GM21576 (cell line): ENCODE measurements at regions not wholly inside any gene's neighbourhood (a gene's known extent, or its start where the extent isn't known, plus 50 kb on each side); places are given as distances from the start of the nearest gene placed in this dataset.

Source experiments
- ATAC-seq: cut with Tn5 transposase; IDR thresholded peaks from one replicate; pipeline ENCODE4 v1.9.1; 2021; ENCODE audit warnings: mild to moderate bottlenecking, moderate library complexity; ENCODE audit not compliant: unreplicated experiment

DNA sequence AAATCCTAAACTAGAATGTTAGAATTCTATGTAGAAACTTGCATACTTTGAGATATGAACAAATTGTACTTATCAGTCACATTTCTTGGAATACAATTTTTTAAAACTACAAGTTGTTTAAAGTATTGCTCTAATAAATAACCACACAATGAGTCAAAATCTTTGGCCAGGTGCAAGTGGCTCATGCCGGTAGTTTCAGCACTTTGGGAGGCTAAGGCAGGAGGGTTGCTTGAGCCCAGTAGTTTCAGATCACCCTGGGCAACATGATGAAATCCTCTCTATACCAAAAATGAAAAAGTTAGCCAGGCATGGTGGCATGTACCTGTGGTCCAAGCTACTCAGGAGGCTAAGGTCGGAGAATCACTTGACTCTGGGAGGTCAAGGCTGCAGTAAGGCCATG lies 257.8 kb downstream of the COX7C start:
- no peak for ATAC-seq

DNA sequence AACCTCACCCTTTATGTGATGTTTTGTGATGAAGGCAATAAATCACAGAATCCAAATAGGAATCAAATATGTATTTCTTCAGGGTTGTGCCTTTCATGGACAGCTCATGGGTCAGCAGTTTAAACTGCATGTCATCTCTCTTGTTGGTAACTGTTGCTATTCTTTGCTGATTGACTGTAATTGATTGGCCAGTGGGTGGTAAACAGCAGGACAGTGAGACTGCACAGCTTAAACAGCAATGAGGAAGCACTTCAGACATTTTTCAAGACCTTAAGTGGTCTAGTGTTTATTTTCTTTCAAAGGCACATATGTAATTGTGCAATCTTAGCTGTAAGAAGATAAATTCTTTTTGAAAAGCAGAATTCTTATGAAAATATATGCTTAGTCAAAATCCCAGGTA lies 260.5 kb downstream of the COX7C start:
- no peak for ATAC-seq

DNA sequence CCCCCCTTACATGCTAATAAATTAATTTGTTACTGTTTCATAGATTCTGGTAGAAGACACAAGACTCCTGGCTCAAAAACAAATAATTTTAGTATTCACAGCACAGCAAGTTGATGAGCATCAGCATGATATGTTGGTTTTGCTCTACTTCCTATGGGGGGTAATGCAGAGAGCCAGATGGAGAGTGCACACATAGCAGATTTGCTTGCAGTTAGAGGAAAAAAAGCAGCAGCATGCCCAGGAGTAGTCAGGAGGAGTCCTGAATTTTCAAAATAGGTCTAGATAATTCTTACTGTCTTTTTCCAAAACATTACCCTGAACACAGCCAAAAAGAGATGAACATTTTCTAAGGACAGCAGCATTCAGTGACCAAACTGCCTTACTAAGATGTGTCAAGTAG lies 261.3 kb downstream of the COX7C start:
- no peak for ATAC-seq

DNA sequence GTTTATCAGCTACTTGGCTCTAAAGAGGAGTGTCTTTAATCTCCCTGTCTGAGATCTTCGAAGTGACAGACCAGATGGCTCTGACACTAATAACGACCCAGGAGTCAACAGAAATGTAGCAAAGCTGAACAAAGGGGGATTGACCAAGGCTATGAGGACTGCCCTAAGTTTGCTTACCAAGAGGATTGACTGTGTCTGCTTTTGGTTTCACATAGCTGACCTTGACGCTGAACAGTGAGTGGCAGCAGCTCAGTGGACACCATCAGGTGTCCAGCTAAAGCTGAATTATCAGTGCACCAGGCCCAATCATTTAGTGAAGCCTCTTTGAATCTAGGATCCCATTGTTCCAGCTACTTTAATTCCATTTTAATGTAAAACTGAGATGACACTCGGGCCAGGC lies 262.6 kb downstream of the COX7C start:
- no peak for ATAC-seq

DNA sequence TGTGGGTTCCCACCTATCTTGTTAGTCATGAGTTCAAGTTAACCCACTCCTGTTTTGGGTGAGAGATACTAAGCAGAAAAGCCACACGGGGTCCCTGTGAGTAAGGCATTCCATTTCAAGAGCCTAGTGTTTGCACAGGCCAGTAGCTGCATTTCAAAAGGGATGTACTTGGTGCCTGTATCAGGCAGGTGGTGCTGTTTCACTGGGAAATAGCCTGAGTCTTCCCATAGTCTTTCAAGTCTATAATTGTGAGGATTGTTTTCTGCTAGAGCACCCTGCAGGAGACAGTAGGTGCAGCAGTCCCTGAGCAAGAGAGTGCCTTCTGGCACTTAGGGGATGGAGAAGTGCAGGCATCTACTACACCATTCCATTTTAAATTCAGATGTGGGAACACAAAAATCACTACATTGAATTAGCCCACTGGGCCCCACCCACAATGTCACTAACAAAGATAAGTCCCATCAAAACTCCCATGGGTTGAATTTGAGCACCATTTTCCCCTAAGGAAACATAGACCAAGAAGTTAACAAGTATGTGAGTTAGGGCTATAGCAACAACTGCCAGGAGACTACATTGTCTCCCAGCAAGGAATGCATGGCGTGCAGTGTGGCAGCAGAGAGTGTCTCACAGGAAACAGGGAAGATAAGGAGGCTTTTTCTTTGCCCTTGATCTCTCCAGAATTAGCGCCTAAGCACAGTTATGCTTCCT lies 263.2 kb downstream of the COX7C start:
- ATAC-seq: peak; percentile 97

DNA sequence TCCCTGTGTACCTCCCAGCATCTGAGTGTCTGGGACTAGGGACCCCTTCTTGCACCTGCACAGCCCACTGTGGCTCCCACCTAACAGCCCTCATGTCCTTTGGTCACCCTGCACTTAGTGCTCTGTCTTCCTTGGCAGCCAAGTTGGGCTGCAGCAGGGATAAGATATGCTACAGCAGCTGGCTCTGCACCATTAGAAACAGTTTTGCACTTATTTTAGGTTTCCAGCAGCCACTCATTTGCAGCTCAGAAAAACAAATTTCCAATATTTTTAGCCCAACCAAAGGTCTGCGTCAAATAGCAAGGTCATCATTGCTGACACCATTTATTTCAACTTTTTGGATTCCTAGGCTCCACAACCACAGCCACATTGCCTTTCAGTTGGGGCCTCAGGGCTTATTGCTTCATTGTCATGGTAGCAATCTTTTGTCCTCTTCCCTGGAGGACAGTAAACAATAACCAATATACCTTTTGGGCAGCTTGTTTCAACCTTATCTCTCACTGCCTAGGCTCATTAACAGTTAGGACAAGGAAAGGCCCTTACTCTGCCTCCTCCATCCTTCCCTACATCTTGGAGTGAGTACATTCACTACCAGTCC lies 263.9 kb downstream of the COX7C start:
- ATAC-seq: no peak

DNA sequence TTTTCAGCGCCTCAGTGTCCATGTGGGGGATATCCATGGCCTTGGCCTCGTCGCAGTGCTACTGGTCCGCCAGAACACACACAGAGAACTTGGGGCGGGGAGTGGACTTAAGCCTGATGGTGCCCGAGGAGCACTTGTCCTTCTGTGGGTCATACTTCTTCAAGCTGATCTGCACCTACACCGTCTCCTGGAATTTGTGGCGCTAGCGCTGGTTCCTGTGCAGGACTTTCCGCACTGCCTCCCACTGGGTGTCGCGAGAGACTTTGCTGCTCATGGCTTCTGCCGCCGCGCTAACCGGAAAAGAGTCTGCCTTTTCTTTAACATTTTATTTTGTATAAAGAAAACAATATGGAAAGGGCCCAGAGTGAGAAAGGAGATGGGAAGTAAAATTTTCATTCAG lies 266.9 kb downstream of the COX7C start:
- no peak for ATAC-seq

DNA sequence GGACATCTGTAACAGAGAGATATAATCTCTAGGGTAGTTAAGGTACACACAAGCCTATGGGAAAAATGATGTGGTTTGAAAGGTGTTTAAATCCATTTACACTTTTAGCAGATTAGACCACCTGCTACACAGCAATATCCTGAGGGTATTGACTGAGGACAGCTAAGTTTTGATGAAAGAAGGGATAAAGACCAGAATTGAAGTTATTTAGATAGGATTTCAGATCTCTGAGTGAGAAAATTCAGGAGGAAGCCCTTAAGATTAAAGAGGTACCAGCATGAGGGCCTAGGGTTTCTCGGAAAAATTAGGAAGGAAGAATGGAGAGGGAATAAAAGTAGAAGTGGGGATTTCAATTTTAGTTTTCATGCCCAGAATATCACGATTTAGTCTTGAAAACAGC lies 267.3 kb downstream of the COX7C start:
- no peak for ATAC-seq

DNA sequence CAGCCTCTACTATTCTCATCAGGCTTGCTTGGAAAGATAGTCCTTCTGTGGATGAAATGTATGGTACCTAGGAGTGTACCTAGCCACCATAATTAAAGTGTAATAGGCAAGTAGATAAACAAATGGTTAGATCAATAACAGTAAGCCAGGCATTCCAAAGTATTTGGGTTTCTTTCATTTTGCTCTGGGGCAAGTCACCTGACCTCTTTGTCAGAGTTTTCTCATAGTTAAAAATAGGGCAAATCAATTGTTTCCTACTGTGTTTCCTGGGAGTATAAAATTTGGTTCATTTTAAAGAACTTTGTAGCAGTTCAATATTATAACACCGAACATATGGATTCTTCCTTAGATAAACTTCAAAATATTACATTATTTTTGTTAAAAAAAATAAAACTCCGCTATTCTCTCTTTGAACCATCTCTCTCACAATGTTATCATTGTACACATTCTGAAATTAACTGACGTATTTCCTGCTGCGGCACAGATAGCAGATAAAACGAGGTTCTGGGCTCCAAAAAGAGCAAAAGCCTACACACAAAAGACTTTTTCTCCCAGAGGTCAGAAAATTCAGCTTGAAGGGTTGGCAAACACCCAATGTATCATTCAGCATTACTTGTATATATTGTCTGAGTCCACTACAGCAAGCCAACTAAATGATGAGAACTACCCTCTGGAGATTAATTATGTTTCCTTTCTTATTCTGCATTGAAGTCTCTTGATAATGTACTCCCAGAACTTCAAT lies 267.9 kb downstream of the COX7C start:
- no peak for ATAC-seq

DNA sequence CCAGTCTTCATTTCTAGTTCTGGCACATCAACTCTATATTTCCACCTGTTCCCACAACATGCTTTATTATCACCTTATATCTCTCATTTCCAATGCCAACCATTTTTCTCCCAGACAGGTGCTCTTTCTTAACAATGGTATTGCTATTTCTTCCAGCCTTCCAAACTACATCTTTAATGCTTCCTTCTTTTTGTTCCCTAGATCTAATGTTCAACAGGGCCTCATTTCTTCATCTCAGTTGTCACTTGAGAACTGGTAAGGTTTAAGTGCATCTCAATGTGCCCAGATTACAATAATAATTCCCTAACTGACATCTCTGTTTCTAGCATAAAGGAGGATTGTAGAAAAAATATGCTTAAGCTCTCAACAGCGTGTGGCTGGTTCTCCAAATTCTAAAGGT lies 272.6 kb downstream of the COX7C start:
- ATAC-seq: no peak

DNA sequence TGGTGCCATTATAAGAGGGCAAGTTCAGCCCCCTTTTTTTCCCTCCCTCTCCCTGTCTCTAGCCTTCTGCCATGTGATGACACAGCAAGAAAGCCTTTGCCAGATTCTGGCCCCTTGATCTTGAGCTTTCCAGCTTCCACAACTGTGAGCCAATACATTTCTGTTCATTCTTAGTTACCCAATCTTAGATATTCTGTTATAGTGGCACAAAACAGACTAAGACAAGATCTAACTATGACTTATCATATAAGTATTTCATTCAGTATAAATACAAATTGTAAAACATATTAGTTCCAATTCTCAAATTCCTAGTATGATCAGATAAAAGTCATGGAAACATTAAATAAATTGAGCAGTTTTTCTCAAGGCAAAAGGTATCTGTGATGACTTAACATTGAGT lies 276.3 kb downstream of the COX7C start:
- no peak for ATAC-seq

DNA sequence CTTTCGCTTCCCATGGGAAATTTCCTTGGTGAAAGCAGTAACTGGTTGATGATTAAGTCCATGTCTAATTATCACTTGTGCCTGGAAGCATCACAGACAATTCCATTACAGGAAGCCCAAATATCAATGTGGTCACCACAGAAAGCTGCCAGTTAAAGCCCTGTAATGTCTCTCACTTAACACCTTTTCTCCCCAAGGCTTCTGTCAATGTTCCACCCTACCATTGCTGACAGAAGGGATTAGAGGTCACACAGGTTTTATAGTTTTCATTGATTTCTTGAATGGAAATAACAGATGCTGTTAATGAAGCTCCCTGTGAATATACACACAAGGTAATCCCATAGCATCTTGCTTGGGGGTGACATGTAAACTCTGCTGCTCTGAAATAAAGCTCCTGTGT lies 279.2 kb downstream of the COX7C start:
- ATAC-seq: no peak

DNA sequence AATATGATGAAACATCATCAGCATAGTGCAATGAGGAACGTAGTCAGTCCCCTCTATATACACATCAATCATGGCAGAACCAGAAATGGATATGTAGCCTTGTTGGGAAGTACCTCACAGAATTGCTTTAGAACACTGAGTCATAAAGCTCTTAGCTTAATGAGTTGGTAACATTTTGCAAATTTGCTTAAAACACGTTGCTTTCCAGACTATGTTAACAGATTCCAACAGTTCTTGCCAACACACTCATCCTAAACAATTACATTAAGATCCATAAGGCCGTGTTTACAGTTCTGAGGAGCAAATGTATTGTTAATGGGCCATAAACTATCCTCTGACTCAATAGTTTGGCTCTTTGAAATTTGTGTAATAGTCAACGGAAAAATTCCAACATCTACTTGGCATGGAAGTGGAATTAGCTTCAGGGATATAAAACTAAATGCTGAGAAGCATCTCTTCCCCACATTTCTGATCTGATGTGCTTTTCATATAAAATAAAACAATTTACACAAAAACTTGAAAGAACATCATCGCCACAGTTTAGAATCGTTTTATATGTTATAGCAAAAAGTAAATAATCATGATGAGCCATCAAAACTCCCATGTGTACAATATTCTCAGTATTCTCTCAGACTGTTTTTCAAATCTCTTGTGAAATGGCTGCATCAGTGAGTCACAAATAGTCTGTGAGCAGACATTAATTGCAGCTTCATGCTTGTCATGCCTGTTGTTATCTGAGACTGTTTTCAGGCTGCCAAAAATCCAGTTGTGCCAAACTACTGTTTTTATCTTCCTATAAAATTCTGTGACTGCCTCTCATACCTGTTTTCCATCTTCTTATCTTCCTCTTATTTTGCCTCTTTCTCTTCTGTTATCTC lies 291.9 kb downstream of the COX7C start:
- no peak for ATAC-seq

DNA sequence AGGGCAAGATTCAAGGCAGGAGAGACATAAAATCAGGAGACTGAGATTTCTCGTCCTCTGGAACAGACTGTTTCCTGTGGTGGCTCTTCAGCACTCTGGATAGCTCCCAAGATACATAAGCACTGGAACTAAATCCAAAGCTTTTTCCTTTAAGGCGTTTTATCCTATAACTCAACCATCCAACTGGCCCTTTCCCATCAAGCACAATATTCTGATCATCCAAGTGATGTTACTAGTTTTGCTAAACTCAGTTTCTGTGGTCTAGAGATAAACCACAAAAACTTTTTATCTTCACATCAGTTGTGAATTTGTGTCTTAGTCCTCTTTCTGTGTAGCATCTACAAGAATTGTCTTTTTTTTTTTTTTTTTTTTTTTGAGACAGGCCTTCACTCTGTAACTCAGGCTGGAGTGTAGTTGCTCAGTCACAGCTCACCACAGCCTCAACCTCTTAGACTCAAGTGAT lies 299.4 kb downstream of the COX7C start:
- ATAC-seq: no peak

DNA sequence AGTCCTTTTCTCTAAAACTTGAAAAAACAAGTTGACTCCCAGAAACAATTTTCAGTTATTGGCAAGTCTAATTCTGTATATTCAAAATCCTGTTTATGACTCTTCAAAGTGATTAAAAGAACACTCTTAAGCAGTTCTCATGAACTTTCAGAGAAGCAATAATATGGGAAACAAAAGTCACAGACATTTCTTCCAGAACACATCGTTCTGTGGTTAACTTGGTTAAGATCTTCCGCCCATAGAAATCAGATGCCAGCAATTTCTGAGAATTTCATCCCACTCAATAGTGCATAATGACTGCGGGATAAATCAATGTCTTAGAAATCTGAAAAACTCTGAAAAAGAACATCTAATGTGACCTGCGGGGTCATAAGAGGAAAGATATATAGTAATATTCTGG lies 300.5 kb downstream of the COX7C start:
- ATAC-seq: no peak

DNA sequence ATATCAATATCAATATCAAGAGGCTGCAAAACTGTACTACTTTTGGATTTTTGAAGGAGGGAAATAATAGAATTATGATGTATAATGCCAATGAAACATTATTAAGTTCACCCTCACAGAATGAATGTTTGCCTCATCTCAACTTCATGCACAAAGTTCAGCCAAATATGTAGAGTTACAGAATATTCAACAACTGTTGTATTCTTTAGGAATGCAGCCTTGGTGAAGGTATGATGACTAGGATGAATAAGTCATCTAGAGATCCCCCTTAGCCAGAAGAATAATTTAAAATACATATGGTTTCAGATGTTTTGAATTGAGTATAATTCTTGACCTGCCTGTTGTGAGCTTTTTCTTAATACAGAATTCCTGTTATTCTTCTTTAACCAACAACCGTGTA lies 308.3 kb downstream of the COX7C start:
- no peak for ATAC-seq

DNA sequence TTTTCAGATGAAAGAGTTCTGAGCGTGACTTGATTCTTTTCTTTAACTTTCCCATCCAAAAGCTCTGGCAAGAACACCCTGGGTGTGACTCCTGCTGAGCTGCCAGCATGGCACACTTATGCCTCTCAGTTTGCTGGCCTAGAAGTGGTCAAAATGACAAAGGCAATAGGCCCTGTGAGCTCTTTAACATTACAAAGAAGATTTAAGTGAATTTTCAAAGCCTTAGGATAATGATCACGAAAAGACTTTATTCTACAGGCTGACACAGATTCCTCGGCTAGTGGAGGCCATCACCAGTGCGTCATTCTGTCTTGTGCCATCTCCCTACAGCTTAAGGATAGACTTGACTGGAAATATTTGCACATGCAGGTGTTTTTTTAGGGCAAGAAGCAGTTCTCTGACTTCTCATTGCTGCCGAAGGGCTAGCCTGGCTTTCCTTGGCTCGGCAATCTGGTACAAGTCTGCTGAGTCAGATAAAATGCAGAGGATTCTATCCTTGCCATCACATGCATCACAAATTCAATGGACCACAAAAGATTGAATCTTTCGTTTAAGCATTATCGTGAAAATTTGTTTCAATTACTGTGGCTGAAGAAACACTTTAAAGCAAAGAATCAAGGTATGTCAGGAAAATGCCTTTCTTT lies 311.5 kb downstream of the COX7C start:
- no peak for ATAC-seq

DNA sequence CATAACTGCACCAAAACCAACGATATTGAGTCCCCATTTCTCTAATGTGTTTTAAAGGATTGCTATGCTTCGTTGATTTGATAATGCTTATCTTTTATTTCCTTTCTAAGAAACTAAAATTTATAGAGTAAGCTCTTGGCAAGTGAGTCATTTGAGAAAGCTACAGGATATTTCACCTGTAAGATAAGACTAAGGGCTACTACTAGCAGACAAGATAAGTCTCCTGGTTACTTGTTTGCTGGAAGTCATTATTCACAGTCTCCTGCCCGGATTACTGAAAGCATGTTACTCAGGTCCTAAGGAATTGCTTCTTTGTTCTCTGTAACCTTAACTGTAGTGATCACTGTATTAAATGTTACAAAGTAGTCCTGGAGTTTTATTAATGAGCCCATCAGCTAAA lies 315.9 kb upstream of the RASA1 start:
- ATAC-seq: no peak

DNA sequence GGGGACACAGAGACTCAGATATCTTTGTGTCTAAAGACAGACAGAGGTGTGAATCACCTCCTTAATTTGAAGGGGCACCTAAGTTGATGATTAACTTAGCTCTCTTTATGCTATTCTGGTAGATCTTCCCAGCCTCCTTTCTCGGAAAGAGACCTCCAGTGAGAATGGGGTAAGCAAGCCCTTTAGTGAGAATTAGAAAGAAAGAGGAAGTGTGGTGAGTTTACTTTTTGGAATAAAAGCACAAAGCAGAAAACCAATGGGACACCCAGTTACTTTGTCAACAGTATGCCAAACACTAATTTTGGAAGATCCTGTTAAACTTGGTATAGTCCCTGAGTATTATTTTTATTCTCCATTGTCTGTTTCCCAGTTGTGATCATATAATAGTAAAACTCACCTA lies 302.8 kb upstream of the RASA1 start:
- ATAC-seq: no peak

DNA sequence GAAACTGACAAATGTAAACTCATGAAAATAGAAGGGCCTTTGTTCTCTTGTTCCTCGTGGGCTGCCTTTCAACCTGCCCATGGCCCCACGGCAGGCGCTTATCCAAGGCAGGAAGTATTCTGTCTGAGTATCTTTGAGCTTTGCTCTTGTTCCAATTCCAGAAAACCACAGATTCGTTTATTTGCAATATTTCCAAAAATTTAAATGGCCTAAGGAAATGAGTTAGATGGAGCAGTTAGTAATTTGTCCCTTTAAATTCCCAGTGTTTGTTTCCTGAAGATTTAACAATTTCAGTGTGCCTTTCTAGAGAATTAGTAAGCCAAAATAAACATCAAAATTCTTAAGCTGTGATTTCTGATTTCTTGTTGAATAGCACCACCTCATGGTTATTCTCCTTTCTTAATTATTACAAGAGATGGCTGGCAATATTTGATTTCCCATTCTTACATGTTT lies 299.4 kb upstream of the RASA1 start:
- ATAC-seq: no peak

DNA sequence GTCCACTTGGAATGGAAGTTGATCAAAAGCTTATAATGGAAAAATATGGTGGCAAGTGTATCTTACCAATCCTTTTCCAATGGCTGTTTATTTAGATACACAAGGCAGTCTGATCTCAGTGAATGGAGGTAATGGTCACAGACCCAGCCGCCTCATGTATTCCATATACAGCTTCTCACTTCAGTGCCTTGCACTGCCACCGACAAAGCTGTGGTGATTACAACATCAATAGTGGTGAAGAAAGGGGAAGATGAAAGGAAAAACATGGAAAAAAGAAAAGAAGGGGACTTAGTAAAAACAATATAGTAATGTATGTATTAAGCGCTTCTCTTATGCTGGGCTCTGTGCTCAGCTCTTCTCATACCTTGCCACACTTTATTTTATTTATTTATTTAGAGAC lies 297.3 kb upstream of the RASA1 start:
- ATAC-seq: no peak
